C4-2B (cell line): ENCODE measurements at regions not wholly inside any gene's neighbourhood (a gene's known extent, or its start where the extent isn't known, plus 50 kb on each side); places are given as distances from the start of the nearest gene placed in this dataset.

Source experiments
- H3K27ac ChIP-seq: fragments of 450-650 bp; 2 replicates; pipeline ENCODE4 v1.5.1; 2017
- CTCF ChIP-seq: fragments of 450-650 bp; conservative IDR thresholded peaks from 2 replicates; pipeline ENCODE4 v1.5.1; 2017; ENCODE audit warnings: mild to moderate bottlenecking
- ZFX ChIP-seq: fragments of 450-650 bp; IDR thresholded peaks from 2 replicates; pipeline ENCODE4 v1.6.1; 2017

DNA sequence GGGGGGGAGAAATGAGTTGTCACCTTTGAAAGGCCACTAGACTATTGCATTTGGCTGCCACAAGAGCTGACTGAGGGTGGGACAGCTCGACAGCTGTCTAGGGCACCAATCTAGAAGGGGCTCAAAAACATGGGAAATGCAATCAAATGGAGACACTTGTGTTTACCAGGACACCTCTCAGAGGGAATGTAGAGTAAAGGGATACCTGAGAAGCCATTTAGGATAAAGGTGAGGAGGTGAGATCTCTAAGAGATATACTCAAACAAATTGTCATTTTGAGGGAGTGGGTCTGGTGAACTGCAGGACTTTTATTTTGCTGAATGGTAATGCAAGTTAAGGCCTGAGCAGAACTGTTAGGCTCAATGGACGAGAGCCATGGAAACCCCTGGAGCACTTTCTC, 159.8 kb downstream of the DDX1 start:
- TF ChIP-seq ZFX (no peak), CTCF (no peak)
- H3K27ac ChIP-seq = no peak overlapping the region

DNA sequence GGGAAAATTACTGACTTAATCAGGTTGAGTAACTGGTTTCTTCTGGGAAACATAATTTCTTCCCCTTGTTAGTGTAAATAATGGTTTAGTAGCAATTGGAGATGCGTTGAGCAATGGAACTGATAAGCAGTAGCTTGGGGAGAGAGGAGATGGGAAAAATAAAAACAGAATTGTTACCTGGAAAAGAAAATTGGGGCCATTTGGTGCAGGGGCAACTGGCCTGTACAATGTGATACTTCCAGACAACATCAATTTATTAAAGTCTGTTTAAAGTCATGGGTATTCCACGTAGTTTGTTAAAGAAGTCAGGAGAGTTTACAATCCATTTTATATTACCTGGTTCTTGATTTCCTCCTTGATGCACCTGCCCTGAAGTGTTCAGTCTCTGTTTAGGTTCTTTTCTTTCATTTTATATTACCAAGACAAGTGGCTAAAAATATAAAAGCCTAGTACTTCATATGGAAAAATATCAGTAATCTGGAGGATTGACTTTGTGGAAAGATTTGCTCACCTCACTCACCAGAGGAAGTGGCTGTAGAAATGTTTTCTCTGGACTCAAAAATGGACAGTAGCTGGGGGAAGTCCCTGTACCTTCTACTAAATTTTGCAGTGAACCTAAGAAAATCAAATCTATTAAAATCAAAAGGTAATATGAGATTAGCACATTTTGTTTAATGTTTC, 161.0 kb downstream of the DDX1 start:
- TF ChIP-seq ZFX (no peak), CTCF (no peak)

GRCh38 chr2:15753233-15753798, 161.6 kb downstream of the DDX1 start:
- H3K27ac ChIP-seq = no peak overlapping the region

More for the DNA sequence above, 161.0 kb downstream of the DDX1 start:
- H3K27ac ChIP-seq = no peak overlapping the region

DNA sequence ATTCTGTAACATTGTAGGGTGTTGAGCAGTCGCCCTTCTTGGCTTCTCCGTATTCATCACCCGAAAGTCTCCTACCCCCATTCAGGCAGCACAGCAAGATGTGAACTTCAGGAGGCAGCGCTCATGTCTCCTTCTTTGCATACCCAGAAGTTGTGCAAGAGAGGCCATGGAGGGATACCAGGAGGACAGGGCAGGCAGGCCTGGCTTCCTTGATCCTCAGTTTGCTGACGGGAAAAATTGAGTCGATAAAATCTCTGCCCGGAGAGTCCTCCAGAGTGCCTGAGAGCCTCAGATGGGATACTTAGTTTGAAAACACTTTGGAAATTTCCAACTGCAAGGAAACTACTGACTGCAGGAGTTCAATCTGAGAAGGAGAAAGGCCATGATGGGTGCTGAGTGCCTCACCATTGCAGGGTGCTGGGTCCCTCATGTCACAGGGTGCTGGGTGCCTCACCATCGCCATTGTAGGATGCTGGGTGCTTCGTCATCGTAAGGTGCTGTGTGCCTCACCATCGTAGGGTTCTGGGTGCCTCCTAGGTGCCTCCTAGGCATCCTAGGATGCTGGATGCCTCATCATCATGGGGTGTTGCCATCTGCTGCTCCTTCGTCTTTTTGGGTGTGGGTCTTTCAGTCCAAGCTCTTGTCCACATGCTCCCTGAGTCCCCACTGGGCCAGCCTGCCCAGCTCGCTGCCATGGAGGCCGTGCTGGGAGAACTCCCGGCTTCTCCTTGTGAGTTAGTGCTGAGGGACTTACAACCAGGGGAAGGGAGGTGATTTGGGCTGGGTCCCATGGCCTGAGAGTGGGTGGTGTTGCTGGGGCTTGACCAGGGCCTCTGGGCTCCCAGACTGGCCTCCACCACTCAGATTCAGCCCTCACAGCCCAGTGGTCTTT, 162.4 kb downstream of the DDX1 start:
- H3K27ac ChIP-seq = no peak overlapping the region
- TF ChIP-seq ZFX = no peak
- TF ChIP-seq CTCF = no peak

More at GRCh38 chr2:15753233-15753798, 161.6 kb downstream of the DDX1 start:
- TF ChIP-seq ZFX (no peak), CTCF (no peak)

GRCh38 chr2:15754703-15755099, 163.0 kb downstream of the DDX1 start:
- H3K27ac ChIP-seq = no peak overlapping the region
- no peak for TF ChIP-seq CTCF
- no peak for TF ChIP-seq ZFX

DNA sequence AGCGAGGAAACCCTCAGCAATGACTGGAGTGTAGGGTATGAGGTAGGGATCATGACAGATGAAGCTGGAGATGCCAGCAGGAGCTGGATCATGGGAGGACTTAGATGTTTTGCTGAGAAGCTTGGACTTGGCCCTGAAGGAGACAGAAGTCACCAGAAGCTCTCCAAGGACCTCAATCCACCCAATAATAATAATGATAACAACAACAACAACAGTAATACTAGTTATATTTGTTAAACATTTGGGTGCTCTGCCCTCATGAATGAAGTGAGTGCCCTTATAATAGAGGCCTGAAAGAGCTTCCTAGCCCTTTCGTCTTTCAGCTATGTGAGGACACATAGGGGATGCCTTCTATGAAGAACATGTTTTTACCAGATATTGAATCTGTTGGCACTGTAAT, 163.9 kb downstream of the DDX1 start:
- no peak overlapping the region for H3K27ac ChIP-seq
- TF ChIP-seq ZFX = no peak
- TF ChIP-seq CTCF = no peak

- TF ChIP-seq CTCF = no peak
- no peak for TF ChIP-seq ZFX
Observed at GRCh38 chr2:15756011-15756550, 164.4 kb downstream of the DDX1 start.

More at GRCh38 chr2:15756011-15756550, 164.4 kb downstream of the DDX1 start:
- H3K27ac ChIP-seq = no peak overlapping the region
